Transverse colon (tissue), 3 donors: ENCODE measurements at regions not wholly inside any gene's neighbourhood (a gene's known extent, or its start where the extent isn't known, plus 50 kb on each side); places are given as distances from the start of the nearest gene placed in this dataset.

Source experiments
- EP300 ChIP-seq: sonication (generic); formaldehyde crosslinking; IDR thresholded peaks from one replicate; pipeline ENCODE4 v1.6.1; 2017; ENCODE audit warnings: antibody characterized with exemption, low read depth
- POLR2AphosphoS5 ChIP-seq, 3 donors: sonication (generic); formaldehyde crosslinking; IDR thresholded peaks; one replicate each; pipeline ENCODE4 v1.6.1; 2016; ENCODE audit warnings: antibody characterized with exemption in 3 of 3

GRCh38 chr9:99488131-99489059, 266.3 kb downstream of the SEC61B start:
- TF ChIP-seq EP300 (no peak), POLR2AphosphoS5 (IDR thresholded peaks at IDR 0.05) (no peak)
